Neural progenitor cell (in vitro differentiated cells): ENCODE measurements at regions not wholly inside any gene's neighbourhood (a gene's known extent, or its start where the extent isn't known, plus 50 kb on each side); places are given as distances from the start of the nearest gene placed in this dataset.
A peak's percentile ranks its signal among the peaks of the same experiment; 100 is the strongest.

Experiments
- DNase-seq: peaks from one replicate; pipeline ENCODE4 v3.0.0-alpha.2; 2016; ENCODE audit warnings: low spot score
- H2AFZ ChIP-seq: fragments of 200-600 bp; sonication (generic); replicated peaks from 2 replicates; pipeline ENCODE4 v1.6.1; 2016; ENCODE audit warnings: antibody characterized with exemption
- H3F3A ChIP-seq: fragments of 200-600 bp; sonication (generic); 2 replicates; pipeline ENCODE4 v1.6.1; 2016; ENCODE audit warnings: antibody characterized with exemption, low read depth
- H3K27ac ChIP-seq: fragments of 200-600 bp; sonication (generic); 2 replicates; pipeline ENCODE4 v1.5.1; 2016; ENCODE audit warnings: mild to moderate bottlenecking
- H3K27me3 ChIP-seq: fragments of 200-600 bp; sonication (generic); 2 replicates; pipeline ENCODE4 v1.6.1; 2016; ENCODE audit warnings: mild to moderate bottlenecking, moderate library complexity
- H3K36me3 ChIP-seq: fragments of 200-600 bp; sonication (generic); 2 replicates; pipeline ENCODE4 v1.5.1; 2016
- H3K4me1 ChIP-seq: fragments of 200-600 bp; sonication (generic); 2 replicates; pipeline ENCODE4 v1.6.1; 2016; ENCODE audit warnings: mixed run types
- H3K4me2 ChIP-seq: fragments of 200-600 bp; sonication (generic); 2 replicates; pipeline ENCODE4 v1.6.1; 2016
- H3K4me3 ChIP-seq: fragments of 200-600 bp; sonication (generic); 2 replicates; pipeline ENCODE4 v1.5.1; 2016
- H3K79me2 ChIP-seq: fragments of 200-600 bp; sonication (generic); 2 replicates; pipeline ENCODE4 v1.6.1; 2016; ENCODE audit warnings: low read depth
- H3K9ac ChIP-seq: fragments of 200-600 bp; sonication (generic); 2 replicates; pipeline ENCODE4 v1.6.1; 2016
- H3K9me3 ChIP-seq: fragments of 200-600 bp; sonication (generic); 2 replicates; pipeline ENCODE4 v1.5.1; 2016; ENCODE audit warnings: low read depth
- H4K20me1 ChIP-seq: fragments of 200-600 bp; sonication (generic); 2 replicates; pipeline ENCODE4 v1.6.1; 2016; ENCODE audit warnings: low read depth
- H3K27ac Mint-ChIP-seq: 3 replicates; pipeline ENCODE4 v1.8.0; 2021; ENCODE audit warnings: mixed read lengths
- H3K27me3 Mint-ChIP-seq: 2 replicates; pipeline ENCODE4 v1.8.0; 2022; ENCODE audit warnings: low read depth, mild to moderate bottlenecking, inconsistent platforms, moderate library complexity, mixed read lengths; ENCODE audit not compliant: insufficient read depth
- H3K36me3 Mint-ChIP-seq: 3 replicates; pipeline ENCODE4 v1.8.0; 2021; ENCODE audit warnings: mixed read lengths
- H3K4me1 Mint-ChIP-seq: 3 replicates; pipeline ENCODE4 v1.8.0; 2021; ENCODE audit warnings: mixed read lengths
- H3K4me3 Mint-ChIP-seq: 3 replicates; pipeline ENCODE4 v1.8.0; 2021; ENCODE audit warnings: mild to moderate bottlenecking, moderate library complexity, mixed read lengths
- H3K9me3 Mint-ChIP-seq: 3 replicates; pipeline ENCODE4 v1.8.0; 2020; ENCODE audit warnings: mixed read lengths
- CTCF ChIP-seq: fragments of 200-600 bp; sonication (generic); IDR thresholded peaks from 2 replicates; pipeline ENCODE4 v1.5.1; 2017; ENCODE audit warnings: antibody characterized with exemption, mild to moderate bottlenecking
- EZH2 ChIP-seq: fragments of 200-600 bp; sonication (generic); IDR thresholded peaks from 2 replicates; pipeline ENCODE4 v1.6.1; 2017; ENCODE audit warnings: antibody characterized with exemption, mild to moderate bottlenecking, moderate library complexity
- EZH2phosphoT487 ChIP-seq: fragments of 200-600 bp; sonication (generic); IDR thresholded peaks from 2 replicates; pipeline ENCODE4 v1.6.1; 2017; ENCODE audit warnings: antibody characterized with exemption

- TF ChIP-seq EZH2 (no peak), CTCF (no peak), EZH2phosphoT487 (no peak)
- Histone ChIP-seq H3K27me3 (no peaks in the 10 kb centered on the region), H2AFZ (no peak overlapping the region), H3K27ac (no peak overlapping the region), H3K4me3 (no peak overlapping the region), H3K9ac (no peak overlapping the region), H4K20me1 (no peaks in the 10 kb centered on the region), H3K4me2 (no peak overlapping the region), H3K4me1 (peaks cover 6% of the 10 kb centered on the region), H3K36me3 (no peaks in the 10 kb centered on the region), H3F3A (no peaks in the 10 kb centered on the region), H3K9me3 (no peaks in the 10 kb centered on the region), H3K79me2 (no peaks in the 10 kb centered on the region)
- Mint-ChIP-seq H3K36me3 (no peaks in the 10 kb centered on the region), H3K4me1 (peaks cover 41% of the 10 kb centered on the region), H3K9me3 (no peaks in the 10 kb centered on the region), H3K27ac (no peak overlapping the region), H3K27me3 (peaks cover 4% of the 10 kb centered on the region), H3K4me3 (peak overlapping the region; percentile 11)
- no peak for DNase-seq
Measured at GRCh38 chr1:60864722-60865121, 217.6 kb upstream of the NFIA start.

GRCh38 chr1:60863131-60863530 lies 219.2 kb upstream of the NFIA start:
- Histone ChIP-seq H3K4me1 (peaks cover 6% of the 10 kb centered on the region), H3K9ac (no peak overlapping the region), H3F3A (no peaks in the 10 kb centered on the region), H3K36me3 (no peaks in the 10 kb centered on the region), H4K20me1 (no peaks in the 10 kb centered on the region), H3K9me3 (no peaks in the 10 kb centered on the region), H3K79me2 (no peaks in the 10 kb centered on the region), H3K4me2 (no peak overlapping the region), H3K27ac (no peak overlapping the region), H3K27me3 (no peaks in the 10 kb centered on the region), H2AFZ (no peak overlapping the region), H3K4me3 (no peak overlapping the region)
- DNase-seq, result no peak
- H3K27me3 Mint-ChIP-seq, result peaks cover 4% of the 10 kb centered on the region
- H3K27ac Mint-ChIP-seq, result no peak overlapping the region
- peaks cover 46% of the 10 kb centered on the region for H3K4me1 Mint-ChIP-seq
- no peaks in the 10 kb centered on the region for H3K36me3 Mint-ChIP-seq
- no peaks in the 10 kb centered on the region for H3K9me3 Mint-ChIP-seq
- no peak overlapping the region for H3K4me3 Mint-ChIP-seq
- no peak for TF ChIP-seq EZH2
- no peak for TF ChIP-seq CTCF
- no peak for TF ChIP-seq EZH2phosphoT487

- Mint-ChIP-seq H3K9me3 (no peaks in the 10 kb centered on the region), H3K4me1 (peaks cover 50% of the 10 kb centered on the region), H3K36me3 (no peaks in the 10 kb centered on the region), H3K27ac (no peak overlapping the region), H3K27me3 (peaks cover 4% of the 10 kb centered on the region), H3K4me3 (no peak overlapping the region)
- Histone ChIP-seq H3K4me1 (peaks cover 6% of the 10 kb centered on the region), H3K9me3 (no peaks in the 10 kb centered on the region), H3K4me2 (no peak overlapping the region), H3K79me2 (no peaks in the 10 kb centered on the region), H3K27me3 (no peaks in the 10 kb centered on the region), H3K27ac (no peak overlapping the region), H3K4me3 (no peak overlapping the region), H4K20me1 (no peaks in the 10 kb centered on the region), H3K9ac (no peak overlapping the region), H3F3A (no peaks in the 10 kb centered on the region), H2AFZ (no peak overlapping the region), H3K36me3 (no peaks in the 10 kb centered on the region)
- DNase-seq, result no peak
- TF ChIP-seq EZH2phosphoT487 (no peak), EZH2 (no peak), CTCF (no peak)
Measured at GRCh38 chr1:60861961-60862567, 220.3 kb upstream of the NFIA start.
